ENCODE measurements at regions not wholly inside any gene's neighbourhood (a gene's known extent, or its start where the extent isn't known, plus 50 kb on each side); places are given as distances from the start of the nearest gene placed in this dataset.

DNA sequence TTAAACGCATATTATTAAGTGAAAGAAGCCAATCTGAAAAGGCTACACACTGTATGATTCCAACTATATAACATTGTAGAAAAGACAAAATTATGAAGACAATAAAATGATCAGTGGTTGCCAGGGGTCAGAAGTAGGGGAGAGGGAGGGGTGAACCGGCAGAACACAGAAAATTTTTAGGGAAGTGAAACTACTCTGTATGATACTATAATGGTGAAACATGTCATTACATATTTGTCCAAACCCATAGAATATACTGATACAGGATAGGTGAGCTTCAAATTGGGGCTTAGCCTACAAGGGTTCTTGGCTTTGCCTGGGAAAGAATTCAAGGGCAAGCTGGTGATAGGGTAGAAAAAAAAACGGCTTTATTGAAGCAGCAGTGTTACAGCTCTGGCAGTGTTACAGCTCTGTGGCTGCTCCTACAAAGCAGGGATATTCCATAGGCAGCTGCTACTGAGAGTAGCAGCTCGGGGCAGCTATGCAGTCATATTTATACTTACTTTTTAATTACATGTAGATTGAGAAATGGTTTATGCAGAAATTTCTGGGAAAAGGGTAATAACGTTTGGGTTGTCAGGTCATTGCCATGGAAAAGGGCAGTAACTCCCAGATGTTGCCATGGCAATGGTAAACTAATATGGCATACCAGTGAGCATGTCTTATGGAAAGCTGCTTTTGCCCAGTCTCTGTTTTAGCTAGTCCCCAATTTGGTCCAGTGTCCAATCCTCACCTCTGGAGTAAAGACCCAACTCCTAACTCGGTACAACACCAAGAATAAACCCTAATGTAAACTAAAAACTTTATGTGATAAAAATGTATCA, 125.1 kb upstream of the SLC25A36 start:
- no peak for DNase-seq

GRCh38 chr3:140821493-140821892, 120.1 kb upstream of the SLC25A36 start:
- DNase-seq, result no peak

DNA sequence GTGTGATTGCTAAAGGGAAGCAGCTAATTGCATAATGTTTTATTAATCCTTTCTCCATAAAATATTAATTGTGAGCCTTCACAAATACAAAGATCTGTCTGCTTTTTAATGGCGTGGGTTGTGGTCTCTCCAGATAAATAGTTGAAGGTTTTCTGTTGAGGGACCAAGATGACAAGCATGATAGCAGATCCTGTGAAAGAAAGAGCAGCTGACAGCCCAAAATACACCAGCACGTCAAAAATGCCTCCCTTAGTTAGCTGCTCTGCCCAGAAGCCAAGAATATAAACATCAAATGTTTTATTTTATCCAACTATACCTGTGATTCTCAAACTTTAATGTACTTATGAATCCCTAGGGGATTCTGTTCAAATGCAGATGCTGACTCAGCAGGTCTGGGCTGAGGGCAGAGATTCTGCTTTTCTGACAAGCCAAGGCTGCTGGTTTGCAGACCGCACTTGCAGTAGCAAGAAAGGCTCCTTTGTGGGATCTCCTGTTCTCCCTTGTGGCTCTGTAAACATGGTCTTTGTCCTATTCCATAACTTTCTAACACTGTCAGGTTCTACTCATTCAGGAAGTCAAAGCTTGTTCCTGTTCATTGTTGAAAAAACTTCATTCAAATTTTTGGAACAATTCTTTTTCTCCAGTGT, 119.1 kb upstream of the SLC25A36 start:
- DNase-seq, result no peak

GRCh38 chr3:140823106-140823505, 118.5 kb upstream of the SLC25A36 start:
- DNase-seq, result no peak

DNA sequence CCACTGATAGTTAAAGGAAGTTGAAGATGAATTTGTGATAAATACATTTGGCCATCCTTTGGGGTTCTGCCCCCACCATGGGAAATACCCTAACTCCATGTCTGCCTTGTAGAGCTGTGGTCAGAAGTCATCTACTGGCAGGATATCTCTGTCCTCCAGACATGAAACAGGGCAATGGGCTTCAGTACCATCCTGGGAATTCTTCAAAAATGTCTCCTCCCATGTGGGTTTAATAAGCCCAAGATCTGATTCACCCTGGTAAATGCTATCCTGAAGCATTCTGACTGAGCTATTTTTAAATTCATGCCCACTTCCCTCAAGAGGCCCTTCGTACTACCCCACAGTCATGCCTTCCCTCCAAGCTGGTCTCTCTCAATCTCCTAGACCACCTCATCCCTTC, 113.7 kb upstream of the SLC25A36 start:
- no peak for DNase-seq

GRCh38 chr3:140828585-140828984, 113.1 kb upstream of the SLC25A36 start:
- DNase-seq, result no peak

DNA sequence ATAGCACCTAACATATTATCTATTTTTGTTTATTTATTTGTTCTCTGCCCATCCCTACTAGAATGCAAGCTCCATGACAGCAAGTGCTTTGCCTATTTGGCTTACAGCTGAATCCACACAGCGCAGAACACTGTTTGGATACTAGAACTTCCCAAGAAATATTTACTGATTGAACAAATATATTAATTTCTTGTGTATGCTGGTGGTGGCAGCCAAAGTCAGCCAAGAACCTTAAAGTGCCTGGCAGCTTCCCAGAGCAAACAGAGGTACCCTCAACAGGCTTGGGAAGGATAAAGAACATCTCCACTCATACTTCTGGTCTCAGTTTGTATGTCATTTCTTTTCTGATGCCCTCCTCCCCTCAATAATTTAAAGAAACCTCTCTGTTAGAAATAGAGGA, 111.8 kb upstream of the SLC25A36 start:
- DNase-seq, result no peak

GRCh38 chr3:140830391-140830790, 111.2 kb upstream of the SLC25A36 start:
- no peak for DNase-seq

DNA sequence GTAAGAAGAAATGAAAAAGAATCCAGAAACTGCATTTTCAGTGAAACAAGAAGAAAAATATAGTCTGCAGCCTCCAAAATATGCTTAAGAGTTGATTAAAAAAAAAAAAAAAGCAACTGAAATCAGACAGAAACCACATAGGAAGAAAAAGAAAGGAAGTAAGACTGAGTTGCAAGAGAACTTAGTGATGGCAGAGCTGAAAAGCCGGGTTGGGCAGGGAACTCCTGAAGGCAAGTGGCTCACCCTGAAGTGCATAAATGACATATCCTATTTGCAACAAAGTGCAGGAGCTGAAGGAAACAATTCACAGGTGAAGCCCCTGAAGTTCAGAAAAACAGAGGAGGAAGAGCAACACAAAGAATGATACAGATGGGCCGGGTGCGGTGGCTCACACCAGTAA, 108.8 kb upstream of the SLC25A36 start:
- DNase-seq, result no peak

GRCh38 chr3:140834266-140835037, 107.2 kb upstream of the SLC25A36 start:
- DNase-seq, result no peak

- no peak for DNase-seq
Measured at GRCh38 chr3:140842984-140843649, 98.5 kb upstream of the SLC25A36 start.

- DNase-seq, result no peak
Measured at GRCh38 chr3:140843656-140844055, 98.0 kb upstream of the SLC25A36 start.

GRCh38 chr3:140844072-140844471, 97.6 kb upstream of the SLC25A36 start:
- no peak for DNase-seq

GRCh38 chr3:140845882-140846281, 95.8 kb upstream of the SLC25A36 start:
- DNase-seq, result no peak

GRCh38 chr3:140848666-140849065, 93.0 kb upstream of the SLC25A36 start:
- DNase-seq, result no peak

- no peak for DNase-seq
Measured at GRCh38 chr3:140850210-140850955, 91.3 kb upstream of the SLC25A36 start.

- DNase-seq, result no peak
Measured at GRCh38 chr3:140854961-140855360, 86.7 kb upstream of the SLC25A36 start.

DNA sequence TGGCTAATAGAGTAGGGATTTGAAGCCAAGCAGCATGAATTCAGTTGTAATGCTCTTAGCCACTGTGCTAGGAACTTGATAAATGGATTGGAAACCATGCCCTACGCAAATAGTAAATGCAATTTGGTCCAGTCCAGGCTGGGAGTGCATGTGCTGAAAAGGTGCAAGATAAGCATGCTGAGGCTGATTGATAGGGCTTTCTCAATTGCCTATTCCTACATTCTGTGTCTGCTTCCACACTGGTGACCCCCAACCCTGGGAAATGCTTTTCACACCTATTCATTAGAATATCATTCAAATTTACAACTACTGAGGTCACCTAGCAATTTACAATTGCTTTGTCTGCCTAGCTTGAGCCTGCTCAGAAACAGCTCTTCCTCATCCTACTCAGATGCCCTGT, 84.7 kb upstream of the SLC25A36 start:
- no peak for DNase-seq

- DNase-seq, result no peak
Measured at GRCh38 chr3:140857993-140858392, 83.6 kb upstream of the SLC25A36 start.

GRCh38 chr3:140859592-140860336, 81.9 kb upstream of the SLC25A36 start:
- DNase-seq, result no peak

- peak; percentile 54 for DNase-seq
Measured at GRCh38 chr3:140863580-140864009, 78.0 kb upstream of the SLC25A36 start.

DNA sequence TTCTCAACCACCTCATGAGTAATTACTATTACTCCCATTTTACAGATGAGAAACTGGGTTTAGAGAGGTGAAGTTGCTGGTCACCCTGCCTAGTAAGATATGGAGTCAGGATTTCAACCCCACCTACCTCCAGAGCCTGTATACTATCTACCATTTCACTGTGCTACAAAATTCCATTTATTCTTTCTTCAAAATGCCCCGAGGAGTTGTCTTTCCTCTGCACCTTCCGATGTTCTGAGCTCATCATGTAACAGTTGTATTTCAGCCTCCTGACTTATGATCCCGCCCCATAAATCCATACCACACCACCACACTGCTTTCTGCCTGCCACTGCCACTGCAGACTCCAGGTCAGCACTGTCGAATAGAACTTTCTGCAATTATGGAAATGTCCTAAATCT, 71.3 kb upstream of the SLC25A36 start:
- DNase-seq, result no peak
